ENCODE measurements at regions not wholly inside any gene's neighbourhood (a gene's known extent, or its start where the extent isn't known, plus 50 kb on each side); places are given as distances from the start of the nearest gene placed in this dataset.
A peak's percentile ranks its signal among the peaks of the same experiment; 100 is the strongest.

DNA sequence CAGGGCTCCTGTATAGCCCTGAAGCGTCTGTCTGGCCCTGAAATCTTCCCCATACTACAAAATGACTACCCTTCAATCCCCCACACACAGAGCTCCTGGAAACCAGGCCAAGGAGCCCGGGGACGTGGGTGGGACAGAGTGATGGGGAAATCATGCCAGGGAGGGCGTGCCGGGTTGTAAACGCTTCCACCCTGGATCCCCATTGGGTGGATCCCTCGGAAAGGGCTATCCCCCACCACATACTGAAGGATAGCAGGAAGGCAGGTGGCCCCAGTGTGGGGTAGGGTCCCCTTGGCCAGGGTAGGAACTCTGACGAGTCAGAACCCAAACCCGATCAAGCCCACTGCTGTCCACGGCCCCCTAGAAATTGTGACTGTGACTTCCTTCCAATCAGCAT is 91.7 kb downstream of the INHBB start:
- Histone ChIP-seq H3K4me1 (peaks cover 0 to 9% (median 3%) of the 10 kb centered on the region in 4 donors), H3K27ac (no peak overlapping the region), H3K36me3 (no peaks in the 10 kb centered on the region), H3K9me3 (no peaks in the 10 kb centered on the region), H3K4me3 (no peak overlapping the region), H3K27me3 (no peaks in the 10 kb centered on the region)
- no peak for ATAC-seq
- no peak for DNase-seq
- no peak for TF ChIP-seq POLR2A (IDR thresholded peaks at IDR 0.05)
- TF ChIP-seq, protein P1, sequence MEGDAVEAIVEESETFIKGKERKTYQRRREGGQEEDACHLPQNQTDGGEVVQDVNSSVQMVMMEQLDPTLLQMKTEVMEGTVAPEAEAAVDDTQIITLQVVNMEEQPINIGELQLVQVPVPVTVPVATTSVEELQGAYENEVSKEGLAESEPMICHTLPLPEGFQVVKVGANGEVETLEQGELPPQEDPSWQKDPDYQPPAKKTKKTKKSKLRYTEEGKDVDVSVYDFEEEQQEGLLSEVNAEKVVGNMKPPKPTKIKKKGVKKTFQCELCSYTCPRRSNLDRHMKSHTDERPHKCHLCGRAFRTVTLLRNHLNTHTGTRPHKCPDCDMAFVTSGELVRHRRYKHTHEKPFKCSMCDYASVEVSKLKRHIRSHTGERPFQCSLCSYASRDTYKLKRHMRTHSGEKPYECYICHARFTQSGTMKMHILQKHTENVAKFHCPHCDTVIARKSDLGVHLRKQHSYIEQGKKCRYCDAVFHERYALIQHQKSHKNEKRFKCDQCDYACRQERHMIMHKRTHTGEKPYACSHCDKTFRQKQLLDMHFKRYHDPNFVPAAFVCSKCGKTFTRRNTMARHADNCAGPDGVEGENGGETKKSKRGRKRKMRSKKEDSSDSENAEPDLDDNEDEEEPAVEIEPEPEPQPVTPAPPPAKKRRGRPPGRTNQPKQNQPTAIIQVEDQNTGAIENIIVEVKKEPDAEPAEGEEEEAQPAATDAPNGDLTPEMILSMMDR (IDR thresholded peaks at IDR 0.05) = no peak
- intact Hi-C loops (cut with DNase I) = loop anchor here (10.0 kb wide), 2 partner anchors 83 to 237 kb away; no protein-coding TSS in a partner anchor
- no CpG with 5 or more reads among the region's 10 CpGs for whole genome bisulfite sequencing (ENCODE audit: insufficient coverage, low coverage, low lambda C conversion rate, missing lambda C conversion rate)

DNA sequence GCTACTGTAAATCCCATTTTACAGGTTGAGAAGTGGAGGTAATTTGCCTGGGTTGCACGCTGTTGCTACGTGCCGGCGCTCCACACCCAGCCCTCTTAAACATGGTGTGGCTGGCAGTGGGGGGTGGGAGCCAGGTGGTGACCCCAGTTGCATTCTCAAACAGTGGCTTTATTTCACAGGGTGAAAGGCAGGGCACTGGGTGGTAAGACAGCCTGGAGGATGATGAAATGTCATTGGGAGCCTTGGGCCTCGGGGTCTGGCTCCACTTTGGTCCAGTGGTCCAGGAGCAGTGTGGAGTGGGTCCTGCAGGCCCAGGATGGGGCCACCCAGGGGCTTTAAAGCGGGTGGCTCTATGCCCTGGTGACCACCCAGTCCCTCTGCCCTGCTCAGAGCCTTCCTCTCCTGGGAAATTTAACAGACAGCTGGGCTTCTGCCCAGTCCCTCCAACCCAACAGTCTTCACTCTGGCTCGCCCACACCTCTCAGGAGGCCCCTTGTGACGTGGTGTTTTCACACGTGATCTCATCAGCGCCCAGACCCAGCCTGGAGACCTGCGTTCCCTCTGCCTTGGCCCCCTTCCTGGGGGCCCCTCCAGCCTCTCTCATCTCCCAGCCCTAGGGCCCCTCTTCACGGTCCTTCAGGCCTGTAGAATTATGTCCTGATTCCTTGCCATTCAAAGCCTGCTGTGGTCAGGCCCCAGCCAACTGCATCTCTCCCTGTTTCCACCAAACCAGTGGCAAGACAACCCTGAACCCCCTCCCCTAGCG is 92.5 kb downstream of the INHBB start:
- H3K4me3 ChIP-seq = no peak overlapping the region
- intact Hi-C loops (cut with DNase I) = loop anchor here (10.0 kb wide), 2 partner anchors 84 to 236 kb away; no protein-coding TSS in a partner anchor
- H3K36me3 ChIP-seq = no peaks in the 10 kb centered on the region
- WGBS (ENCODE audit: insufficient coverage, low coverage, low lambda C conversion rate, missing lambda C conversion rate) = 97% methylated on average over 9 of the region's 13 CpGs
- DNase-seq (no peak), ATAC-seq (no peak)
- H3K27me3 ChIP-seq = no peaks in the 10 kb centered on the region
- TF ChIP-seq, protein P1 (IDR thresholded peaks at IDR 0.05) = no peak
- no peak for TF ChIP-seq POLR2A (IDR thresholded peaks at IDR 0.05)
- H3K4me1 ChIP-seq = peaks cover 0 to 11% (median 5%) of the 10 kb centered on the region in 4 donors
- no peak overlapping the region for H3K27ac ChIP-seq
- H3K9me3 ChIP-seq = no peaks in the 10 kb centered on the region

DNA sequence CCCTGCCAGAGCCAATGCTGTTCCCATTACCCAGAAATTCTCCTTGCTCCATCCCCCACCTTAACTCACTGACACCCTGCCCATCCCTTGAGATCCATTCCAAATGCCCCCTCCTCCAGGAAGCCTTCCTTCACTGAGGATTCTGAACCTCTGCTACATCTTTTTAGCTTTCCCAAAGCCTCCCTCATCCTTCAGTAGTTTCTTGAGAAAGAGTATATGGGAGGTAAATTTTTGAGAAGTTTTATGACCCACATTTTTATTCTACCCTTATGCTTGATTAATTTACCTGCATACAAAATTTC is 93.1 kb downstream of the INHBB start:
- Histone ChIP-seq H3K4me3 (no peak overlapping the region), H3K27me3 (no peaks in the 10 kb centered on the region), H3K27ac (no peak overlapping the region), H3K9me3 (no peaks in the 10 kb centered on the region), H3K4me1 (peaks cover 0 to 11% (median 5%) of the 10 kb centered on the region in 4 donors), H3K36me3 (no peaks in the 10 kb centered on the region)
- intact Hi-C loops (cut with DNase I) = loop anchor here (10.0 kb wide), 2 partner anchors 84 to 236 kb away; no protein-coding TSS in a partner anchor
- DNase-seq = no peak
- ATAC-seq = no peak
- TF ChIP-seq, protein P1 (IDR thresholded peaks at IDR 0.05) = no peak
- TF ChIP-seq POLR2A (IDR thresholded peaks at IDR 0.05) = no peak

DNA sequence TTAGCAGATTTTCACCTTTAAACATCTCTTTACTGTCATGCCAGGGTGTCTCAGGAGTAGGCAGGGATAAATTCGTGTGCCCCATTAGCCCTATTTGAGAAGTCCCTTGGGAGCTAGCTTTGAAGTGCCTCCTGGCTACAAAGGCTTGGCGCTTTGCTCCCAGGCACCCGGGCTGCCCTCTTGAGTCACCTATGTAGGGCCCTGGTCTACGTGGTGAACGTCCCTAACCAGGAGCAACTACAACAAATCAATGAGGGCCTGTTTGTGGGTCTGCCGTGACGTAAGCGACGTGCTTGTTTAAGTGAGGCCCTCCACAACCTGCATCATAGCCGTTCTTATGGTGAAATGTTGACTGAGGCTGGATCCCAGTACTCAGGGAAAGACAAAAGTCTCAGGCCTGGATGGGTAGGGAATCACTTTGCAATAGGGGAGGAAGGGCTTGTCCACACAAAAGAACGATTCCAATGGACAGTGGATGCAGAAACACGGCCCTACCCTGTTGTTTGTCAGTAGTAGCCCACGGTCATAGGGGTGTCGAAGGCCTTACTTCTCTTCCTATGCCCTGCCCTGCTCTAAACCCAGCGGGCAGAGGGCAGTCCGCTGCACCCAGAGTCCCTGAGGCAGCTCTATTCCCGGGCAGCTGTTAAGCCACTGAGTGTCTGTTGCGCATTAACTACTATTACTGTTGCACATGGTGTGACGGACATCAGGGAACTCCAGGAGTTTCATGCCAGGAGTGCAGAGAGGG is 93.9 kb downstream of the INHBB start:
- peak; percentile 22 to 42 (median 30) for ATAC-seq
- DNase-seq = no peak
- TF ChIP-seq, protein P1 (IDR thresholded peaks at IDR 0.05) = no peak
- TF ChIP-seq POLR2A (IDR thresholded peaks at IDR 0.05) = no peak

More for the DNA sequence above, 93.9 kb downstream of the INHBB start:
- no peaks in the 10 kb centered on the region for H3K36me3 ChIP-seq
- H3K4me3 ChIP-seq = no peak overlapping the region
- H3K27me3 ChIP-seq = no peaks in the 10 kb centered on the region
- intact Hi-C loops (cut with DNase I) = loop anchor here (10.0 kb wide), 2 partner anchors 85 to 235 kb away; no protein-coding TSS in a partner anchor
- peaks cover 0 to 11% (median 5%) of the 10 kb centered on the region in 4 donors for H3K4me1 ChIP-seq
- WGBS (ENCODE audit: insufficient coverage, low coverage, low lambda C conversion rate, missing lambda C conversion rate) = 63% methylated on average over 5 of the region's 19 CpGs
- H3K9me3 ChIP-seq = no peaks in the 10 kb centered on the region
- H3K27ac ChIP-seq = no peak overlapping the region
